Ovary (tissue), 7 donors: ENCODE measurements at regions not wholly inside any gene's neighbourhood (a gene's known extent, or its start where the extent isn't known, plus 50 kb on each side); places are given as distances from the start of the nearest gene placed in this dataset.

Experiments
- DNase-seq, 5 donors: peaks; one replicate each; pipeline ENCODE4 v3.0.0-alpha.2; 2019 to 2020
- H3K27ac ChIP-seq, 2 donors: fragments of 200-600 bp; one replicate each; pipeline versions ENCODE4 v1.5.1 to v1.8.0; 2019 to 2022
- H3K27me3 ChIP-seq: fragments of 200-600 bp; one replicate; pipeline ENCODE4 v1.8.0; 2022
- H3K36me3 ChIP-seq: fragments of 200-600 bp; sonication (generic); one replicate; pipeline ENCODE4 v1.5.1; 2019
- H3K4me1 ChIP-seq: one replicate; pipeline ENCODE4 v1.8.1; 2013; ENCODE audit warnings: mild to moderate bottlenecking, moderate library complexity; ENCODE audit not compliant: insufficient read depth
- H3K4me3 ChIP-seq: fragments of 200-600 bp; sonication (generic); one replicate; pipeline ENCODE4 v1.5.1; 2017
- H3K9me3 ChIP-seq, 2 donors: fragments of 200-600 bp in 1 of 2; sonication (generic) in 1 of 2; one replicate each; pipeline versions ENCODE4 v1.5.1 to v1.8.1; 2013 to 2019; ENCODE audit warnings: mild to moderate bottlenecking in 1 of 2, moderate library complexity in 1 of 2
- CTCF ChIP-seq, 3 donors: fragments of 450-650 bp in 2 of 3; fragments of 200-600 bp in 1 of 3; IDR thresholded peaks; one replicate each; pipeline versions ENCODE4 v1.5.1 to v1.8.0; 2016 to 2022; ENCODE audit warnings: antibody characterized with exemption in 3 of 3, mild to moderate bottlenecking in 1 of 3
- EP300 ChIP-seq: sonication (generic); formaldehyde crosslinking; IDR thresholded peaks from one replicate; pipeline ENCODE4 v1.6.1; 2017; ENCODE audit warnings: antibody characterized with exemption
- POLR2A ChIP-seq: fragments of 450-650 bp; IDR thresholded peaks from one replicate; pipeline ENCODE4 v1.6.1; 2017; ENCODE audit warnings: antibody characterized with exemption, mild to moderate bottlenecking, moderate library complexity
- WGBS, 3 donors: extraction: QIAGEN DNeasy Blood & Tissue Kit in 1 of 3; methylation state at CpG; one replicate each; pipeline versions ENCODE4 v1.1.5 to v1.1.7; 2013 to 2017; 5-methylcytosine and 5-hydroxymethylcytosine counted together
- intact Hi-C, 4 donors: fragments of 100-400 bp; cut with DNase I; formaldehyde crosslinking; loops; one replicate each; pipeline versions ENCODE4 v1.11.0 to v1.15.1; 2022 to 2023
- donor health status: DM: no; HTN: no; CAD: no; lungs with moderate emphysema.
- donor health status: DM: no; HTN: no; CAD: no.
- donor health status: Bipolar disorder and iron deficiency.
- donor health status: DM: no; HTN: no; CAD: no.
- donor health status: DM: yes; HTN: yes; CAD: no.

GRCh38 chr9:106405871-106406435, 457.0 kb upstream of the ZNF462 start:
- H3K4me3 ChIP-seq, result no peak overlapping the region
- WGBS, 3 donors, result 58 to 71% (median 63%) methylated on average over 2 of the region's 2 CpGs
- intact Hi-C loops, result no loop called here

GRCh38 chr9:106414042-106414441, 448.9 kb upstream of the ZNF462 start:
- Histone ChIP-seq H3K27ac (no peak overlapping the region), H3K27me3 (no peaks in the 10 kb centered on the region), H3K9me3 (no peaks in the 10 kb centered on the region), H3K4me3 (no peak overlapping the region), H3K4me1 (no peaks in the 10 kb centered on the region), H3K36me3 (no peaks in the 10 kb centered on the region)
- intact Hi-C loops, result no loop called here
- no peak for TF ChIP-seq POLR2A
- TF ChIP-seq EP300, result no peak
- no peak for TF ChIP-seq CTCF (IDR thresholded peaks at IDR 0.05)
- DNase-seq, result no peak
- 69 to 75% (median 70%) methylated on average over 7 of the region's 7 CpGs for WGBS, 3 donors

More at GRCh38 chr9:106405871-106406435, 457.0 kb upstream of the ZNF462 start:
- H3K4me1 ChIP-seq, result no peaks in the 10 kb centered on the region
- H3K27me3 ChIP-seq, result no peaks in the 10 kb centered on the region
- H3K9me3 ChIP-seq, result no peaks in the 10 kb centered on the region
- DNase-seq, result no peak
- TF ChIP-seq CTCF (IDR thresholded peaks at IDR 0.05) (no peak), POLR2A (no peak), EP300 (no peak)
- no peak overlapping the region for H3K27ac ChIP-seq
- no peaks in the 10 kb centered on the region for H3K36me3 ChIP-seq

- WGBS, 3 donors, result 92 to 97% (median 93%) methylated on average over 1 of the region's 1 CpG
- no peak for TF ChIP-seq POLR2A
- no peaks in the 10 kb centered on the region for H3K4me1 ChIP-seq
- DNase-seq, result no peak
- no peak overlapping the region for H3K4me3 ChIP-seq
- H3K27me3 ChIP-seq, result no peaks in the 10 kb centered on the region
- intact Hi-C loops, result no loop called here
- H3K36me3 ChIP-seq, result no peaks in the 10 kb centered on the region
- no peak overlapping the region for H3K27ac ChIP-seq
- H3K9me3 ChIP-seq, result no peaks in the 10 kb centered on the region
Measured at GRCh38 chr9:106417685-106418084, 445.3 kb upstream of the ZNF462 start.

GRCh38 chr9:106419829-106420228, 443.1 kb upstream of the ZNF462 start:
- intact Hi-C loops, result no loop called here

More at GRCh38 chr9:106419829-106420228, 443.1 kb upstream of the ZNF462 start:
- H3K27me3 ChIP-seq, result no peaks in the 10 kb centered on the region
- no peak for TF ChIP-seq EP300
- no peak for TF ChIP-seq CTCF (IDR thresholded peaks at IDR 0.05)
- no peaks in the 10 kb centered on the region for H3K9me3 ChIP-seq
- no peaks in the 10 kb centered on the region for H3K36me3 ChIP-seq
- no peak overlapping the region for H3K4me3 ChIP-seq
- WGBS, 3 donors, result 50 to 73% (median 68%) methylated on average over 3 of the region's 3 CpGs
- no peak overlapping the region for H3K27ac ChIP-seq
- no peaks in the 10 kb centered on the region for H3K4me1 ChIP-seq
- DNase-seq, result no peak
